PFSK-1 (cell line): ENCODE measurements at regions not wholly inside any gene's neighbourhood (a gene's known extent, or its start where the extent isn't known, plus 50 kb on each side); places are given as distances from the start of the nearest gene placed in this dataset.

Experiments used
- POLR2AphosphoS5 ChIP-seq: IDR thresholded peaks from 2 replicates; pipeline ENCODE4 v1.6.1; 2012; ENCODE audit warnings: low read depth, mild to moderate bottlenecking, control low read depth, low read length, moderate library complexity
- REST ChIP-seq, 2 experiments: IDR thresholded peaks; 2 replicates each; pipeline versions ENCODE4 v1.6.1 to v1.8.0; 2011 to 2012; ENCODE audit warnings: low read depth in 2 of 2, low read length in 2 of 2, control low read depth in 1 of 2, inconsistent platforms in 1 of 2, mild to moderate bottlenecking in 1 of 2, moderate library complexity in 1 of 2; ENCODE audit not compliant: insufficient read depth in 1 of 2
- SIN3A ChIP-seq: IDR thresholded peaks from 2 replicates; pipeline ENCODE4 v1.6.1; 2012; ENCODE audit warnings: mild to moderate bottlenecking, low read length, moderate library complexity, borderline replicate concordance; ENCODE audit not compliant: insufficient read depth

DNA sequence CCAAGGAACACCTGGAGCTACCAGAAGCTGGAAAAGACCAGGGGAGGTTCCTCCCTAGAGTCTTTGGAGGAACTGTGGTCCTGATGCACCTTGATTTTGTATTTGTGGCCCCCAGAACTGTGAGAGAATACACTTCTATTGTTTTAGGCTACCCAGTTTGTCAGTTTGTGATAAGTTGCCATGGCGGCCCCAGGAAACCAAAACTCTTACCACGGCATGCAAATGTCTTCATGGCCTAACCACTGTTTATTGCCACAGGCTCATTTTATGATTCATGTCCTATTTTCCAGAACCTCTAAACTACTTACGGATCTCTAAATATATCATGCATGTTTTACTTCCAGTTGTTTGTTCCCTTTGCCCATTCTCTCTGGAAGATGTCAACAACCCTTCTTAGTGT lies 1250.7 kb upstream of the FAM98A start:
- TF ChIP-seq POLR2AphosphoS5 (no peak), SIN3A (no peak), REST (IDR thresholded peaks at IDR 0.05; ENCODE audit: insufficient read depth in 1 of 2, low read depth in 2 of 2, low read length in 2 of 2) (no peak)
